Upper lobe of right lung (tissue), 1 donor: ENCODE measurements at regions not wholly inside any gene's neighbourhood (a gene's known extent, or its start where the extent isn't known, plus 50 kb on each side); places are given as distances from the start of the nearest gene placed in this dataset.
A peak's percentile ranks its signal among the peaks of the same experiment; 100 is the strongest.

Experiments used
- ATAC-seq: fragments of 200-7000 bp; cut with Tn5 transposase; one replicate; pipeline ENCODE4 v1.9.1; 2020; ENCODE audit warnings: mild to moderate bottlenecking, moderate library complexity
- DNase-seq: peaks from one replicate; pipeline ENCODE4 v3.0.0-alpha.2; 2020
- H3K27ac ChIP-seq: fragments of 200-600 bp; one replicate; pipeline ENCODE4 v1.8.0; 2022
- H3K27me3 ChIP-seq: fragments of 200-600 bp; one replicate; pipeline ENCODE4 v1.8.0; 2022; ENCODE audit warnings: mild to moderate bottlenecking
- H3K36me3 ChIP-seq: fragments of 200-600 bp; one replicate; pipeline ENCODE4 v1.8.0; 2022
- H3K4me1 ChIP-seq: fragments of 200-600 bp; one replicate; pipeline ENCODE4 v1.8.0; 2022
- H3K4me3 ChIP-seq: fragments of 200-600 bp; one replicate; pipeline ENCODE4 v1.8.0; 2022; ENCODE audit warnings: mild to moderate bottlenecking
- H3K9me3 ChIP-seq: fragments of 200-600 bp; one replicate; pipeline ENCODE4 v1.8.0; 2022
- intact Hi-C: fragments of 100-400 bp; cut with DNase I; formaldehyde crosslinking; loops from one replicate; pipeline ENCODE4 v1.11.0; 2022
- microRNA-seq: library from miRNA; unstranded; fragments of <30 nt; microRNA quantifications from one replicate; pipeline ENCODE4 v1.2.0, GENCODE V29; 2020; ENCODE audit warnings: borderline microRNAs expressed
- TF ChIP-seq, protein P1 (sequence below): fragments of 200-600 bp; IDR thresholded peaks from one replicate; pipeline ENCODE4 v1.8.0; 2022; ENCODE audit warnings: antibody characterized with exemption
- donor health status: DM: no; HTN: yes; CAD: no; lungs with severe emphysema.

DNA sequence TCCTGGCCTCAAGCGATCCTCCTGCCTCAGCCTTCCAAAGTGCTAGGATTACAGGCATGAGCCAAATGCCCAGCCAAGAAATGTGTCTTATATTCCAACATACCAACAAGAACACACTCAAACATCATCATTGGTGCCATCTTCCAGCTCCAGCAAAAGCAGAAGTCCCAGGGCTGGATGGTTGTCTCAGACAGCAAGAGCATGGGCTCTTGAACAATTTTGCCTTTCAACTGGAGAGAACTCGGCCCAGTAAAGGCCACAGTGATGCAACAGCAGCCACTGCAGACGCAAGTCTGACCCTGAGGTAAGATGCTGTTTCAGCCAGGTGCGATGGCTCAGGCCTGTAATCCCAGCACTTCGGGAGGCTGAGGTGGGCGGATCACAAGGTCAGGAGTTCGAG, 52.8 kb upstream of the NFE2L3 start:
- no peak overlapping the region for H3K4me3 ChIP-seq
- DNase-seq (no peak), ATAC-seq (no peak)
- H3K27me3 ChIP-seq, result no peaks in the 10 kb centered on the region
- H3K36me3 ChIP-seq, result no peaks in the 10 kb centered on the region
- H3K9me3 ChIP-seq, result no peaks in the 10 kb centered on the region
- no peaks in the 10 kb centered on the region for H3K4me1 ChIP-seq
- H3K27ac ChIP-seq, result no peak overlapping the region
- intact Hi-C loops, result no loop called here
- TF ChIP-seq, protein P1, sequence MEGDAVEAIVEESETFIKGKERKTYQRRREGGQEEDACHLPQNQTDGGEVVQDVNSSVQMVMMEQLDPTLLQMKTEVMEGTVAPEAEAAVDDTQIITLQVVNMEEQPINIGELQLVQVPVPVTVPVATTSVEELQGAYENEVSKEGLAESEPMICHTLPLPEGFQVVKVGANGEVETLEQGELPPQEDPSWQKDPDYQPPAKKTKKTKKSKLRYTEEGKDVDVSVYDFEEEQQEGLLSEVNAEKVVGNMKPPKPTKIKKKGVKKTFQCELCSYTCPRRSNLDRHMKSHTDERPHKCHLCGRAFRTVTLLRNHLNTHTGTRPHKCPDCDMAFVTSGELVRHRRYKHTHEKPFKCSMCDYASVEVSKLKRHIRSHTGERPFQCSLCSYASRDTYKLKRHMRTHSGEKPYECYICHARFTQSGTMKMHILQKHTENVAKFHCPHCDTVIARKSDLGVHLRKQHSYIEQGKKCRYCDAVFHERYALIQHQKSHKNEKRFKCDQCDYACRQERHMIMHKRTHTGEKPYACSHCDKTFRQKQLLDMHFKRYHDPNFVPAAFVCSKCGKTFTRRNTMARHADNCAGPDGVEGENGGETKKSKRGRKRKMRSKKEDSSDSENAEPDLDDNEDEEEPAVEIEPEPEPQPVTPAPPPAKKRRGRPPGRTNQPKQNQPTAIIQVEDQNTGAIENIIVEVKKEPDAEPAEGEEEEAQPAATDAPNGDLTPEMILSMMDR, result no peak

- intact Hi-C loops, result no loop called here
- TF ChIP-seq, protein P1, result no peak
- Histone ChIP-seq H3K9me3 (no peaks in the 10 kb centered on the region), H3K4me3 (no peak overlapping the region), H3K36me3 (no peaks in the 10 kb centered on the region), H3K4me1 (no peaks in the 10 kb centered on the region), H3K27me3 (no peaks in the 10 kb centered on the region), H3K27ac (peak overlapping the region; percentile 42)
- peak; percentile 64 for ATAC-seq
- DNase-seq, result no peak
Observed at GRCh38 chr7:26100406-26101339, 51.3 kb upstream of the NFE2L3 start.

- intact Hi-C loops, result no loop called here
- Histone ChIP-seq H3K36me3 (no peaks in the 10 kb centered on the region), H3K27me3 (no peaks in the 10 kb centered on the region), H3K9me3 (no peaks in the 10 kb centered on the region), H3K27ac (peak overlapping the region; percentile 24), H3K4me1 (no peaks in the 10 kb centered on the region), H3K4me3 (peak overlapping the region; percentile 8)
- ATAC-seq (peak; percentile 64), DNase-seq (no peak)
- TF ChIP-seq, protein P1, result no peak
Observed at GRCh38 chr7:26101361-26102151, 50.4 kb upstream of the NFE2L3 start.

DNA sequence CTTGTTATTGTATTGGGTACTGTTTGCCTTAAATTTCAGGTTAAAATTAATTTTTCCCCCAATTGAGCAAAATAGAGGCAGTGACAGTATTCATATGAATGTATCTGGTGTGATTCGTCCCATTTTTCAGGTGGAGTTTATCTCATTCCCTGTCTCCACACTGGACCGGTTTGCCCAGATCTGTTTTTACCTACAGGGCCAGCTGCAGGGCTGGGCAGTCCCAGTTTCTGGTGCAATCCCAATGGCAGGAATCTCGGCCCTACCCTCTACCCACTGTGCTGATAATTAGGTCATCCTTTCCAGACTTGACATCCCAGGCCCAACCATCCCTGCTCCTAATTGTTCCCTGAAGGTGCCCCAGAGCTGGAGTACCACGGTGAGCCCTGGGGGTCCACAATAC, 49.8 kb upstream of the NFE2L3 start:
- intact Hi-C loops, result no loop called here
- ATAC-seq (no peak), DNase-seq (no peak)
- TF ChIP-seq, protein P1, result no peak
- Histone ChIP-seq H3K27me3 (no peaks in the 10 kb centered on the region), H3K9me3 (no peaks in the 10 kb centered on the region), H3K27ac (peak overlapping the region; percentile 24), H3K4me1 (no peaks in the 10 kb centered on the region), H3K4me3 (no peak overlapping the region), H3K36me3 (no peaks in the 10 kb centered on the region)

Small RNA genes in the stretch of these regions (microRNA-seq; reads per million reads assigned to microRNA genes)
- 384 reads per million, percentile 78 among the genes with 10 or more reads in this experiment for gene MIR148A
